HG03354 (cell line): ENCODE measurements at regions not wholly inside any gene's neighbourhood (a gene's known extent, or its start where the extent isn't known, plus 50 kb on each side); places are given as distances from the start of the nearest gene placed in this dataset.

Experiments
- ATAC-seq: cut with Tn5 transposase; IDR thresholded peaks from one replicate; pipeline ENCODE4 v1.9.1; 2021; ENCODE audit warnings: mild to moderate bottlenecking; ENCODE audit not compliant: unreplicated experiment, poor library complexity, severe bottlenecking

DNA sequence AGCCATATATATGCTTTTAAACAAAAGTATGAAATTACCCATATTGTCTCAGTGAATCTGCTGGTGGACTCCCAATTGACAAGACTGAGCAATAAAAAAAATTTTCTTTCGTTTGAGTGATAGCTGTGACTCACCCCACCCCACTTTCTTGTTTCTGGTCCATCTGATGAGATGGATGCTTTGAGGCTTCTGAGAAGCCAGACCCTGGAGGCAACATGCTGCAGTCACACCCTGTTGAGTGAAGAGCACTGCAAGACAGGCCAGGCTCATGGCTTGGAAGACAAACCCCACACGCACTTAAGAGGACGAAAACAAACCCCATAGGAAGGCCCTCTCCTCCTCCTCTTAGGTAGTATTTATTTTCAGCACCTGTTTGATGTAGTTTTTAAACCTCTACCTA, 276.0 kb upstream of the TTC14 start:
- no peak for ATAC-seq

- ATAC-seq, result peak; percentile 86
These were observed 272.8 kb upstream of the TTC14 start for GRCh38 chr3:180329187-180329586.

GRCh38 chr3:180329847-180330246, 272.1 kb upstream of the TTC14 start:
- no peak for ATAC-seq

DNA sequence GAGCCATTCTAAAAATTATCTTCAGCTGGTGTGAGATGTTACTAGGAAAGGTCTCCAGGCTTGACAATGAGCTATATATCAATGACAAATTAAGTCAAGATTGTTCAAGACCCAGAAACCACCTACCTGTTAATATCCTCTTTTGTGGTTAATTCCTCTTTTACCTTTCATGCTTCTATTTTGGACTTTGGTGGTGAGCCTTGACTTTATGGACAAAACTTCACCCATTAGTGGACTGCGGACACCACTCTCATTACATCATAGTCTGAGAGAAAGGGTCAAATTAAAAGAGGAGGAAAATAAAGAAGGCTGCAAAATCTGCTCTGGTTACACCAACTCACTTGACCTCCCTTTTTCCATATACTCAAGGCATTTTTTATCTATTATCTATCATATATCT, 271.5 kb upstream of the TTC14 start:
- ATAC-seq, result no peak

- ATAC-seq, result peak; percentile 43
These were observed 269.4 kb upstream of the TTC14 start for GRCh38 chr3:180332608-180333007.

DNA sequence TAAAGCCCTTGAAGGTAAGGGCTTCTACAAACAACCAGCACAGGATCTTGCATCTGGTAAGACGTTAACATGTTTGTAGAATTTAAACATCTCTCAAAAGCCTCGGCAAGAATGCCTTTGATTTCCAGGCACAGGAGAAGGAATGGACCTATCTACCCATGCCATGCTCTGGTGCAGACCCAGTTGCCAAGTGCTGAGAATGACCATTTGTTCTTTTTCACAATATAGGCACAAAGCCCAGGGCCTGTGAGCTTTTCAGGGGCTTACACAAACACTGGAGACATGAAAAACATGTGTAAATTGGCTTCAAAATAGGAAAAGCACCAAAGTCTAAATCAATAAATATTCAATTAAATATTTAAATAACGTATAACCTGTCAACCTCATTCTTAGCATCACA, 266.9 kb upstream of the TTC14 start:
- ATAC-seq, result no peak

DNA sequence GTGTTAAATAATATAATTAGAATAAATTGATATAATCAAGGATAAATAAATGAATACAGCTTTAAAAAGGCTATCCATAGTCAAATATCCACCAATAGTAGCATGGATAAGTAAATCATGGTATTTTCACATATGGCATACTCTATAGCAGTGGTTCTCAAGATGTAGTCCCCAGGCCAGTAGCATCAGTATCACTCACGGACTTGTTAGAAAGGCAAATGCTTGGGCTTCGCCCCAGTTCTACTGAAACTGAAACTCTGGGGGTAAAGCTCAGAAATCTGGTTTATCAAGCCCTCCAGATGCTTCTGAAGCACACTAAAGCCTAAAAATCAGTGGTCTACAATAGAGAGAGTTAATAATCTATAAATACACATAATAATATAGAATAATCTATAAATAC, 261.6 kb upstream of the TTC14 start:
- ATAC-seq, result no peak

- no peak for ATAC-seq
These were observed 260.4 kb upstream of the TTC14 start for GRCh38 chr3:180341516-180341915.

DNA sequence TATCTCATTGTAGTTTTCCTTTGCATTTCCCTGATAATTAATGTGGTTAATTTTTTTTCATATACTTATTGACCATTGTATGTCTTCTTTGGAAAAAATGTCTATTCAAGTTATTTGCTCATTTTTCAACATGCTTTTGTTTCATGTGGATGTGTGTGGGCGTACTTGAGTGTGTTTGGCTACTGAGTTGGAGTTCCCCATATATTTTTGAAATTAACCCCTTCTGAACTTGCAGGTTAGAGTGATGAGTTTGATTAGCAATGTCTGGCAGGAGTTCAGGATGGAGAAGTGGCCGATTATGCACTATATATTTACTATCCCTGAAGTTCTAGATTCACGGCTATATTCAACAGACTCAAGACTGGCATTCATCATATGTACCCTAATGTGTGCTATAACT, 250.4 kb upstream of the TTC14 start:
- ATAC-seq, result no peak

DNA sequence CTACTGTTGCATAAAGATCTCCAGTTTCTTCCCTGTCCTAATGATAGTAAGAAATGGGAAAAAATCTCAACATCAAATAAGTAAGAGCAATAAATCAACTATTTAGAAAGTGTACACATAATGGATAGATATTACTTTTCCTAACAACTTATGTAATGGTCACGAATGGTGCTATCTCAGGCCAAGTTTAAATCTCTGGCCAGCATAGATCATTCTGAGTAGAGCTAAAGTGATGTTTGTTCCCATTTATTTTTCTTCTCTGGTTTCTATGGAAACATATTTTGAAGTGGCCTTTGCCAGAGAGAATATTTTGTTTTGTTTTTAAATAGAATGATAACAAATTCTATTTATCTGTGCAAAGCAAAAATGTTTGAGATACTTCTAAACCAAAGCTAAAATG, 249.7 kb upstream of the TTC14 start:
- no peak for ATAC-seq

- no peak for ATAC-seq
These were observed 247.7 kb upstream of the TTC14 start for GRCh38 chr3:180354214-180354613.

- ATAC-seq, result no peak
These were observed 243.8 kb upstream of the TTC14 start for GRCh38 chr3:180358179-180358578.

- ATAC-seq, result no peak
These were observed 242.7 kb upstream of the TTC14 start for GRCh38 chr3:180359061-180359952.

- no peak for ATAC-seq
These were observed 242.0 kb upstream of the TTC14 start for GRCh38 chr3:180359953-180360279.

DNA sequence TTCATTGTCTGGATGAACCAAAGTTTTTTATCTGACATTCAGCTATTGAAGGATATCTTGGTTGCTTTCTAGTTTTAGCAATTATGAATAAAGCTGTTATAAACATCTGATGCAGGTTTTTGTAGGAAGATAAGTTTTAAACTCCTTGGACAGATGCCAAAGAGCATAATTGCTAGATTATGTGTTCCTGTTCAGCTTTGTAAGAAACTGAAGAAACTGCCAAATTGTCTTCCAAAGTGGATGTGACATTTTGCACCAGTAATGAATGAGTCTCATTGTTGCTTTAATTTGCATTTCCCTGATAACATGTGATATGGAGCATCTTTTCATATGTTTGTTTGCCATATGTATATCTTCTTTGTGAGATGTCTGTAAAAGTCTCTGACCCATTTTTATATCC, 239.9 kb upstream of the TTC14 start:
- ATAC-seq, result no peak

DNA sequence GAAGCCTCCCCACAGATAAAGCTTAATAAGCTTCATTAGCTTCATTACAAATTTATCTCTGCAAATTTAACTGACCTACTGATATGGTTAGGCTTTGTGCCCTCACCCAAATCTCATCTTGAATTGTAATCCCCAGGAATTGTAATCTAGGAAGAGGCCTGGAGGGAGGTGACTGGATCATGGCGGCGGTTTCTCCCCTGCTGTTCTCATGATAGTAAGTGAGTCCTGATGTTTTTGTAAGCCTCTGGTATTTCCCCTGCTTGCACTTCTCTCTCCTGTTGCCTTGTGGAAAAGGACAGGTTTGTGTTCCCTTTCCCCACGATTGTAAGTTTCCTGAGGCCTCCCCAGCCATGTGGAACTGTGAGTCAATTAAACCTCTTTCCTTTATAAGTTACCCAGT, 226.1 kb upstream of the TTC14 start:
- no peak for ATAC-seq

DNA sequence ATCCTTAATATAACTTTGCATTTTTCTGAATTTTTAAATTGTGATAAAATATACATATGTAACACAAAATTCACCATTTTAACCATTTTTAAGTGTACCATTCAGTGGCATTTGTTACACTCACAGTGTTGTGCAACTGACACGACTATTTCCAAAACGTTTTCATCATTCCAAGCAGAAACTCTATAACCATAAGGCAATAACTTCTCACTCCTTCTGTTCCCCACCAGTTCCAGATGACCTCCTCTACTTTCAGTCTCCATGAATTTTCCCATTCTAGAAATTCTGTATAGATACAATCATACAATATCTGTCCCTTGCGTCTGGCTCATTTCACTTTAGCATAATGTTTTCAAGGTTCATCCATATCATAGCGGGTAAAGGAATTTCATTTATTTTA, 223.5 kb upstream of the TTC14 start:
- ATAC-seq, result no peak

DNA sequence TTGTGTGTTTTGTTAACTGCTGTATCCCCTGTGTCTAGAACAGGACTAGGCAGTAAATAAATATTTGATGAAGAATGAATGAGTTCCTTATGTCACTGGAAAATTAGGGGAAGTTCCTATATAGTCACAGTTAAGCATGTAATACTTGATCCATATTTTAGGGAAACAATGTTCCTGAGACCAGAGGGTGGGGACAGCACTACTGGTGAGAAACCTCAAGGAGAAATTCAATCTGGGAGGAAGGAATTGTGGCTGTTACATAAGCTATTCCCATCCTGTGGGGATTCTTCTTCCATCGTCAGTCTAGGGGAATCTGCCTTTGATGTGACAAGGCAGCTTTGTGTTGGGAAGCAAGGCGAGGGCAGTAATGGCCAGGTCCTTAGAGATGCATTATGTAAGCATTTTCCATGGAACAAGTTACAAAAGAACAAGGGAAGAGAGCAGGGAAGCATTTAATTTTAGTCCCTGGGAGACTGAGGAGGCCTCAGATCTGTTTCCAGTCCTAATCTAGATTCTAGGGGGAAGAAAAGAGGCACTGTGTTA, 219.3 kb upstream of the TTC14 start:
- no peak for ATAC-seq

DNA sequence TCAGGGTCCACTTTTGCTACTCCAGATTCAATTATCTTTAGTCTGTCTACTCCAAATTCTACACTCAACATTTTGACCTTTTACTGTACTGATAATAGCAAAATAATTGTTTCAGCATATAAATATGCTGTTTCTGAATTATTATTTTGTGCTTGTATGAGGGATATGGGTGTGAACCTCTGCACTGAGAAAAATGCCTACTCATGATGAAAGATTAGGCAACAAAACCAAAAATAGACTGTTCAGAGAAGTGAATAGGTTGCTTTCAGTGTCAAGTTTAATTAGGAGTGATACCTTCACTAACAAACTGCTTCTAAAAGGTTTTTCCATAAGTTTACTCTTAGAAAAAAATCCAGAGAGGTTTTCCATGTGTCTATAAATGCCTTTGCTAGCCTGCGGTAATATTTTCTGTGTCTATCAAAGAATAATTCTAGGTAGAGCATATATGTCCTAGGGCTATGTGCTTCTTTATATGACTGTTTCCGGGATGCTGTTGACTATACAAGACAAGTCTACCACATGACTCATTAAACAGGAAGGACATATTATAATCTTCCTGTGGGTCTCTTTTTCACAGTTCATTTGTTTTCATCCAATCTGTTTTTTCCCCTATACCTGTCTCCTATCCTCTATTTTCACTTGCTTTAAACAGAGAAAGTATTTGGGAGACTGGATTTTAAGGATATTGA, 218.5 kb upstream of the TTC14 start:
- ATAC-seq, result no peak

- ATAC-seq, result no peak
These were observed 211.7 kb upstream of the TTC14 start for GRCh38 chr3:180390313-180390712.

DNA sequence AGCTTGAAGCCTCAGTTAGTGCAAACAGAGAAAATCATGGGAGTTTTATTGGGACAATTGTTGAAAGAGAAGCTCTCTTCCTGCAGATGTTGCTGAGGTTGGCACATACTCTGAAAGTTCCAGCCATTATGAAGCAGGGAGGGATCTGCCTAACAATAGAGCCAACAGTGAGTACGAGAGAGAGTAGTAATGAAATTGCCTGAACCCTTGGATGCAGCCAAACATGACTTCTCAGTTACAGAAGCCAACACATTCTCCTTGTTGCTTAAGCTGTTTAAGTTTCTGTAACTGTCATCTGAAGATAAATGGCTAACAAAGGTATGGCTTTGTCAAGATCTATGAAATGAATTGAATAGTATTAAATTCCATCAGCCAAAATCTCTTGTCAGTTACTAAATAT, 211.0 kb upstream of the TTC14 start:
- ATAC-seq, result no peak
